HG02973 (cell line): ENCODE measurements at regions not wholly inside any gene's neighbourhood (a gene's known extent, or its start where the extent isn't known, plus 50 kb on each side); places are given as distances from the start of the nearest gene placed in this dataset.
A peak's percentile ranks its signal among the peaks of the same experiment; 100 is the strongest.
"Not testable (repeated sequence)": the region's sequence is repeated elsewhere in the genome, so short reads cannot be mapped to it uniquely, and the experiment has no call there.

Source experiments
- ATAC-seq: cut with Tn5 transposase; IDR thresholded peaks from one replicate; pipeline ENCODE4 v1.9.1; 2021; ENCODE audit warnings: moderate library complexity; ENCODE audit not compliant: unreplicated experiment

DNA sequence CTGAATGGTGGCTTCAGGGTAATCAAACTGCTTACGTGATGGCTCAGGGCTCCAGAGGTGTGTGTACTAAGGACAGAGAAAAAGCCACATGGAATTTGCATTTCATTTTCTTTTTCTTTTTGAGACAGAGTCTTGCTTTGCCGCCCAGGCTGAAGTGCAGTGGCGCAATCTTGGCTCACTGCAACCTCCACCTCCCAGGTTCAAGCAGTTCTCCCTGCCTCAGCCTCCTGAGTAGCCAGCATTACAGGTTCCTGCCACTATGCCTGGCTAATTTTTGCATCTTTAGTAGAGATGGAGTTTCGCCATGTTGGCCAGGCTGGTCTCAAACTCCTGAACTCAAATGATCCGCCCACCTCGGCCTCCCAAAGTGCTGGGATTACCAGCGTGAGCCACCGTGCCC, 103.7 kb upstream of the CLINT1 start:
- not testable (repeated sequence) for ATAC-seq

DNA sequence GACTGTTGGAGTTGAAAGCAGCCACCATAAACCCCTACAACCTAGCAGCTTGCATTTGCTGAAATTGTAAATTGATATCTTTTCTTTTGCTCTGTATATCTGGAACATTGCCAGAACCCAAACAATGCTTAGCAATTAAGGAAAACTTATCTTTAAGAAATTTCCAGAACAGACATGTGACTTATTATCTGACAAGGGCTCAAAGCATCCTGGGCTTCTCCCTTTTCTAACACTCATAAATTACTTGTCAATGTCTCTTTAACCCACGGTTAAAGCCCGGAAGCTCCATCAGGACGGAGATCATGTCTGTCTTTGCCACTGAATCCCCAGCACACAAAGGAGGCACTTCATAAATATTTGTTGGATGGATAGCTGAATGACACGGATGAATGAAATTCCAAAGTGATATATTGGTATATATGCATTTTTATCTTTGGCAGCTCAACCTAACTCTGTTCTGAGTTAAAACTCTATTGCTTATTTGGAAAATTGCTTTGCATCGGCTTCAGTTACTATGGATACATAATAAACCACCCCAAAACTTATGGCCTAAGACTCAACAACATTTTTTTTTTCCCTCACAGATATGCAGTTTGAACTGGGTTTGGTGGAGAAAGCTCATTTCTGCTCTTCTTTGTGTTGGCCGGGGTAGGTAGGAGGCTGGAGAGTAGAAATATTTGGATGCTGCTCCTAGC, 103.1 kb upstream of the CLINT1 start:
- ATAC-seq = no peak

DNA sequence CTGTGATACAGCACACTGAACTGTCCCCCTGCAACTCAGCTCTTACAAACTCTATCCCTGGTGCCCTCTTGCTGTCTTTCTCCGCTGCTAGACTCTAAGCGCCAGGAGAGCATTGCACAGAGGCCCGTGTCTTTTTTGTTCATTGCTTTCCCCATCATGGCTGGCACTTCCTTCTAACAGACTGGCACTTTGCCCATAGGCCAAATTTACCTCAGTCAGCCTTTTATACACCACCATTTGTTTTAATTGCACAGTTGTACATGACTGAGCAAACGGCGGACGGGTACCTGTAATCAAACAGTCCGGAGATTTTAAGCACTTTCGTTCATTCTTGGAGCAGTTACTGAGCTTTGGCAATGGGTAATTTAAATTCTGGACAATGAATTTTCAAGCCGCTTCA, 102.2 kb upstream of the CLINT1 start:
- ATAC-seq = no peak

DNA sequence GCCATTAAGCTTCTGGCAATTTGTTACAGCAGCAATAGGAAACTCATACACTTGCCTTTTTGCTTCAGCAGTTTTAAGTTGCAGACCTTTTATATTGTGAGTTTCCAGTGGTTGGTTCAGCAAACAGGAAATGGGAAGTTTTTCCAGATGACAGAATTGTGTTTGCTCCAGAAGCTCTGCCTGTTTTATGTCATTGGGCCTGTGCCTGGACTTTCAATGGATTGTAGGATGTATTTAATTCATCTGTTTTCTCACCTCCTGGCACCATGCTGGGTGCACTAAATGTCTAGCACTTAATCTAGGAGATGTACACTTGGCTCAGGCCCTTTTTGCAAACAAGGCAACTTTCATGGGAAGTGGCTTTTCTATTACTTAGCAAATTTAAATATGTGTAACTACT, 100.4 kb upstream of the CLINT1 start:
- ATAC-seq = no peak

DNA sequence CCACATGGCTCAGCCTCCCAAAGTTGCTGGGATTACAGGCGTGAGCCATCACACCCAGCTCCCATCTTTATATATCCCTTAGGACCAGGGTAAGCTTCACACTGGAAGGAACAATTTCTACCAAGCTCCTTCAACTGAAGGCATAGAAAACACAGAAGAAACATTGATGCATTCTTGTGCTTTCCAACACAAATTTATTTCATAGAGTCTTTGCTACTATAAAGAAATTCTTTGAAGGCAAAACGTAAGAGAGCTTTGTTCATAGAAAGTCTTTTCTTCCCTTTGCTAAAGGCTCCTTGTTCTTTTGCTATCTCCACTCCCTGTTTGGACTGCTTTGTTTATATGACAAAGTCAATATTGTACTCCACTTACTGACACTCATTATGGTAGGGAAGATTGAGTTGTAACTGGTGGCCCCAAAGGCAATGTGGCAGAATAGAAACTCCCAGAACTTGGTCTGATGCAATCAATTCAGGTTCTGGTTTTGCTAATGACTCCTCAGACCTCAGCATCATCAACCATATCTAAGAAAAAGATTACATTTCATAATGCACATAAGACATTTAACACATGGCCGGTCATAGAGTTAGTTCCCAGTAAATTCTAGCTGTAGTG, 97.4 kb upstream of the CLINT1 start:
- ATAC-seq = no peak

DNA sequence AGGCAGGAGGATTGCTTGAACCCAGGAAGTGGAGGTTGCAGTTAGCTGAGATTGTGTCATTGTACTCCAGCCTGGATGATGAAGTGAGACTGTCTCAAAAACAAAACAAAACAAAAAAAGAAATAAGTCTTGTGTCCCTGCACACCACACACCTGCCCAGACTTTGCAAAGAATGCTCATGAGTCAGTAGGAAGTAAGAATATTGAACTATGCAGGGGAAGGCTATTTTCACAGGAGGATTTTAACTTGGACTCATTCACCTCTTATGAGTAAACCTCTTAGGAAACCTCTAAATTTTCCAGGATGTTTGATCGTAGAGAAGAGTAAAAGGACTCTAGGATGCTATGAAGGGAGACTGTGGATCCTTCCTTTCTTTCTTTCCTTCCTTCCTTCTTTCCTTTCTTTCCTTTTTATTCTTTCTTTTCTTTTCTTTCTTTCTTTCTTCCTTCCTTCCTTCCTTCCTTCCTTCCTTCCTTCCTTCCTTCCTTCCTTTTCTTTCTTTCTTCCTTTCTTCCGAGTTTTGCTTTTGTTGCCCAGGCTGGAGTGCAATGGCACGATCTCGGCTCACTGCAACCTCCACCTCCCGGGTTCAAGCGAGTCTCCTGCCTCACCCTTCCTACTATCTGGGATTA, 96.7 kb upstream of the CLINT1 start:
- no peak for ATAC-seq

DNA sequence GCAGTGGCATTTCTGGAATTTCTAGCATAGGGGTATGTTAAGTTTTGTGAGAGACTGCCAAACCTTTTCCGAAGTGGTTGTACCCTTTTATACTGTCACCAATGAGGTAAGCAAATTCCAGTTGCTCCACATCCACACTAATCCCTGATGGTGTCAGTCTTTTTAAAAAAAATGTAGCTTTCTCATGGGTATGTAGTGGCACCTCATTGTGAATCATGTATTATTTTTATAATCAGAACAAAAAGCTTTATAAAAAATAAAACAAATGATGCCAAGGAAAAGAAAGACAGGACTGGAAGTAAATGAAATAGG, 93.4 kb upstream of the CLINT1 start:
- no peak for ATAC-seq

DNA sequence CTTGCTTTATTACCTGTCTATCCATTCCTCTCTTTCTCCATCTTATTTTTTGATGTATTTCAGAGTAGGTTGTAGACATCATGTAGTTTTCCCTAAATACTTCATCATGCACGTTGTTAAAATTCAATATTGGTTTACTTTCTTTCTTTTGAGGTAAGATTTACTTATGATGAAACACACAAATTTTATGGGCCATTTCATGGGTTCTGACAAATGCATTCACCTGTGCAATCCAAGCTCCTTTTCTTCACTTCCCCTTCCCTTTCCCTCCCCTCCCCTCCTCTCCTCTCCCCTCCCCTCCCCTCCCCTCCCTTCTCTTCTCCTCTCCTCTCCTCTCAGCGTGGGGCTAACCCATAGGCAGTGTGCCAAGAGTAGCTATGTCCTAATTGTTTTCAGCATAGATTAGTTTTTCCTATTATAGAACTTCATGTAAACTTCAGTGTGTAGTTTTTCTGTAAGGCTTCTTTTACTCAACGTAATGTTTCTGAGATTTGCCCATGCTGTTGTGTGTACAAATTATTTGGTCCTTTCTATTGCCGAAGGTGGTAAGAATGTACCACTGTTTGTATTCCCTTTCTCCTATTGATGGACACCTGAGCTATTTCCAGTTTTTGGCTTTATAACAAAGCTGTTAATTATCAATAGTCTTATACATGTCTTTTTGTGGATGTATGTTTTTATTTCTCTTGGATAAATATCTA, 92.9 kb upstream of the CLINT1 start:
- ATAC-seq = no peak

DNA sequence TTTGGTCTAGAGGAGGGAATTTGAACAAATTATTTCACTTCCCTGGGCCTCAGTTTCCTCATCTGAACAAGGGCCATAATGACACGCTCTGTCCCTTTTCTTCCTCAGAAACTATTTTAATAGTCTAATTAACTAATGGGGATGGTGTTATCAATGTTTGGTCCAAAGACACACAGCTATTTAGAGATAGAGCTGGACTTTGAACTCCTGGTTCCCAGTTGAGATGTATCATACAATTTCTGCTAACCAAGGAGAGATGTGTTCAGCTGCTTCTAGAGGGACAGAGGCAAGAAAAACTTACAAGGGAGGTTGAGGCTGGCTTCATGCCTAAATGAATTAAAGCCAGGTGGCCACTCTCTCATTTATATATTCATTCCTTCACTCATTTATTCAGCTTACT, 90.6 kb upstream of the CLINT1 start:
- no peak for ATAC-seq

DNA sequence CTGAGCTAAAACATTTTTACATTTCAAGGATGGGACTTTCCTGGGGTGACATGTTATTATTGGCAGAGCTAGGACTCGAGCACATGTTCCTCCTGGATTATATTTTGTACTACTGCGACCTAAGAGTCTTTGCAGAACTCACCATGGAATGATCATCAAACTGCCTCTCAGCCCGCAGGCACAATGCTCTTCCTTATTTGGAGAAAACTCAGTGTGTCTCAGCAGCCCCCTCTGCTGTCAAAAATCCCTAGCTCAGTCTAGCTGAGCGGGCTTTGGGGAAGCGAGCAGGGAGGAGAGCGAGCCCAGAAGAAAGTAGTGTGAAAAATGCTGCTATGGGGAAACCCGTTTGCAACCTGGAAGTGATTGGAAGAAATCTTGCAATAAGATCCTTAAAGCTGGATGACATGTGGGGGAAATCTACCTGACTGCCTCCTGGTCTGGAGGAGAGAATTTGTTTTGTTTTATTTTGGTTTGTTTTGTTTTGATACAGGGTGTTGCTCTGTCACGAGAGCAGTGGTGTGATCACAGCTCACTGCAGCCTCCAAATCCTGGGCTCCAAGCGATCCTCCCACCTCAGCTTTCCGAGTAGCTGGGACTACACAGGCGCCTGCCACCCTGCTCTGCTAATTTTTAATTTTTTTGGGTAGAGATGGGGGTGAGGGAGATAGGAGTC, 89.9 kb upstream of the CLINT1 start:
- ATAC-seq = peak; percentile 98

DNA sequence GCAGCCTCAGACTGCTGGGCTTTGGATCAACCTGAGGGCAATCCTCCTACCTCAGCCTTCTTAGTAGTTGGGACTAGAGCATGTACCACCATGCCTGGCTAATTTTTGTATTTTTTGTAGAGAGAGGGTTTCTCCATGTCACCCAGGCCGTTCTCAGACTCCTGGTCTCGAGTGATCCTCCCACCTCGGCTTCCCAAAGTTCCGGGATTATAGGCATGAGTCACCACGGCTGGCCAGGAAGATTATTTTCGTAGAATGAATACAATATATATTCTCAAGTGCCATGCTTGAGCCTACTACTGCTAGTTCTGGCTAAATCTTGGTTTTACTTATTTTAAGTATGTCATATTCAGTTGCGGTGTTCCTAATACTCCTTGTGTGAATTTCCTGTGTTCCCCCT, 88.2 kb upstream of the CLINT1 start:
- ATAC-seq = no peak

DNA sequence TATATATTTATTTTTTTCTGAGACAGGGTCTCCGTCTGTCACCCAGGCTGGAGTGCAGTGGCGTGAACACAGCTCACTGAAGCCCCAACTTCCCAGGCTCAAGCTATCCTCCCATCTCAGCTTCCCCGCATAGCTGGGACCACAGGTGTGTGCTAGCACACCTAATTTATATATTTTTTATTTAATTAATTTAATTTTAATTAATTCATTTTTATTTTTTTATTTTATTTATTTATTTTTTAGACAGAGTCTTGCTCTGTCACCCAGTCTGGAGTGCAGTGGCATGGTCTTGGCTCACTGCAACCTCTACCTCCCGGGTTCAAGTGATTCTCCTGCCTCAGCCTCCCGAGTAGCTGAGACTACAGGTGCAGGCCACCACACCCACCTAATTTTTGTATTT, 86.9 kb upstream of the CLINT1 start:
- ATAC-seq = not testable (repeated sequence)

DNA sequence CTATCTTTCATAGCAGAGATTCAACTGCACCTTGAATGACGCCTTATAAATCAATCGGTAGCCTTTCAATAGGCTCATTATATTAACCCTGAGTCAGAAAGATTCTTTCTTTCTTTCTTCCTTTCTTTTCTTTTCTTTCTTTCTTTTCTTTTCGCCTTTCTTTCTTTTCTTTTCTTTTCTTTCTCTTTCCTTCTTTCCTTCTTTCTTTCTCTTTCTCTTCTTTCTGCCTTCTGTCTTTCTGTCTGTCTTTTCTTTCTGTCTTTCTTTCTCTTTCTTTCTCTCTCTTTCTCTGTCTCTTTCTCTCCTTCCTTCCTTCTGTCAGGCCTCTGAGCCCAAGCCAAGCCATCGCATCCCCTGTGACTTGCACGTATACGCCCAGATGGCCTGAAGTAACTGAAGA, 86.0 kb upstream of the CLINT1 start:
- ATAC-seq = no peak

DNA sequence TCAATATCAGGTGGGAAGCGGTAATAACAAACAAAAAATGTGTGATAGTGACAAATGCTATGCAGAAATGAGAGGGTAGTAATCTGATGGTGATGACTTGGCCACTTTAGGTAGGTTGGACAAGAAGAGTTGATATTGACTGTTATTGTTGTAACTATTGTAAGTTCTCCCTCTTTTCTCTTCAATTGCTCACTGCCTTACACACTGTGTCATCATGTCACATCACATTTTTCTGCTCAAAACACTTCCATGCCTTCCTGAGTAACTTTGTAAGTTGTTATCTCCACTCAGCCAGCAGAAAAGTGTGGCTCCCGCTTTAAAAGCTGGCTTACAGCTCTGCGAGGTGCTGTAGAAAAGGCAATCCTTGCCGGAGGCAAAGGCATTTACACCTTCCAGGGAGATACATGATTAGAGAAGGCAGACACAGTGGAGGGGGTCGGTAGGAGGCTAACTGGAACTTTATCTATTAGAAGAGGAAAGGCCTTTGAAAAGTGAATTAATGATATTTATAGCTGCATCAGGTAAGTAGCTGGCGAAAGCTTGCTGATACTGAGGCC, 85.2 kb upstream of the CLINT1 start:
- no peak for ATAC-seq

DNA sequence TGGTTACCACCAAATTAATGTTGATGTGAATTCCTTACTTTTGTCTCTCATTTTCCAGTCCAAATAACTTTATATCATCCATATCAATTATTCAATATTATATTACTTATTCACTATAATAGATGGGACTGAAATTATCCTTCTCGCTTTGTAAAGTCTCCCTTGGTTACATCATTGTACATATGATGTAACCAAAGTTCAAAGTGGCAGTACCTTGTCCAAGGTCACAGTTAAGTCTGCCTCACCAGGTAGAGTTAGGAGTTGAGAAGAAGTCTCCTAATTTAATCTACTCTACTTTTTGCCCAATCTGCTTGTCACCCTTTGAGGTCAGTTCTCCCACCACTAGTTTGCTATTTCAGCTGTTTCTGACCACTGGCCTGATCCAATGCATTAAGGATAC, 83.7 kb upstream of the CLINT1 start:
- no peak for ATAC-seq

DNA sequence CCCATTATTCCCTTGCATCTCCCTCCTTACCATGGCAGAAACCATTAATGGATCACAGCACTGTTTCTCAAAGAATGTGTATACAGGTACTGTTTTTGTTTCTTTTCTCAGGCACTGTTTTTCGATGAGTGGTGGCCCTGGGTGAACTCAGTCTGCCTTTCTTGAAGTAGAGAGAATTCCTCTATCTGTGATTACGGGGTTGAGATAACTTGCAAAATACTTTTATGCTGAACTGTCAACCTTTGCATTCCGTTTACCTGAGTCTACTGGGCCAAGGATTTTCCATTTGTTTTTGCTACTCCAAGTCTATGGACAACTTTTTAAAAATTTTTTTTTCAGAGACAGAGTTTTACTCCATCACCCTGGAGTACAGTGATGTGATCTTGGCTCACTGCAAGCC, 82.7 kb upstream of the CLINT1 start:
- no peak for ATAC-seq

DNA sequence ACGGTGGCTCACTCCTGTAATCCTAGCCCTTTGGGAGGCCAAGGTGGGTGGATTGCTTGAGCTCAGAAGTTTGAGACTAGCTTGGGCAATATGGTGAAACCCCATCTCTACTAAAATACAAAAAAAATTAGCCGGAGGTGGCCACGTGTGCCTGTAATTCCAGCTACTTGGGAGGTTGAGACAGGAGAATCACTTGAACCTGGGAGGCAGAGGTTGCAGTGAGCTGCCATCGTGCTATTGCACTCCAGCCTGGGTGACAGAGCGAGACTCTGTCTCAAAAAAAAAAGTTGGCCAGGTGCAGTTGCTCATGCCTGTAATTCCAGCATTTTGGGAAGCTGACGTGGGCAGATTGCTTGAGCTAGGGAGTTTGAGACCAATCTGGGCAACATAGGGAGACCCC, 79.2 kb upstream of the CLINT1 start:
- not testable (repeated sequence) for ATAC-seq

DNA sequence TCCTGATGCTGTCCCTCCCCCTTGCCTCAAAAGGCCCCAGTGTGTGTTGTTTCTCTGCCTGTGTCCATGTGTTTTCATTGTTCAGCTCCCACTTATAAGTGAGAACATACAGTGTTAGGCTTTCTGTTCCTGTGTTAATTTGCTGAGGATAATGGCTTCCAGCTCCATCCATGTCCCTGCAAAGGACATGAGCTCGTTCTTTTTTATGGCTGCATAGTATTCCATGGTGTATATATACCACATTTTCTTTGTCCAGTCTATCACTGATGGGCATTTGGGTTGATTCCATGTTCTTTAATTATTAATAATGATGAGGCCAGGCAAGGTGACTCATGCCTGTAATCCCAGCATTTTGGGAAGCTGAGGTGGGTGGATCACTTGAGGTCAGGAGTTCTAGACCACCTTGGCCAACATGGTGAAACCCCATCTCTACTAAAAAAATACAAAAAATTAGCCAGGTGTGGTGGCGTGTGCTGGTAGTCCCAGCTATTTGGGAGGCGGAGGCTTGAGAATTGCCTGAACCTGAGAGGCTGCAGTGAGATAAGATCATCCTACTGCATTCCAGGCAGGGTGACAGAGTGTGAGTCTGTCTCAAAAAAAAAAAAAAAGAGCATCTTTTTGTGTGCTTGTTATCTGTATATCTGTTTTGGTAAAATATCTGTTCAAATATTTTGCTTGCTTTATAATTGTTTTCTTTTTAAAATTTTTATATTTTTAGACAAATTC, 78.0 kb upstream of the CLINT1 start:
- ATAC-seq = not testable (repeated sequence)

DNA sequence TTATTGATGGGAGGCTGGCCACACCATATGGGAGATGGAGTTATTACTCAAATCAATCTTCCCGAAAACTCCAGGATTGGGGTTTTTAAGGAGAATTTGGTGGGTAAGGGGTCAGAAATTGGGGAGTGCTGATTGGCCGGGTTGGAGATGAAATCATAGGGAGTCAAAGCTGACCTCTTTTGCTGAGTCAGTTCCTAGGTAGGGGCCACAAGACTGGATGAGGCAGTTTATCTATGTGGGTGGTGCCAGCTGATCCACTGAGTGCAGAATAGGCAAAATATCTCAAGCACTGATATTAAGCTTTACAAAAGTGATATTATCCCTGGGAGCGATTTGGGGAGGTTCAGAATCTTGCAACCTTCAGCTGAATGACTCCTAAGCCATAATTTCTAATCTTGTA, 75.7 kb upstream of the CLINT1 start:
- ATAC-seq = no peak

DNA sequence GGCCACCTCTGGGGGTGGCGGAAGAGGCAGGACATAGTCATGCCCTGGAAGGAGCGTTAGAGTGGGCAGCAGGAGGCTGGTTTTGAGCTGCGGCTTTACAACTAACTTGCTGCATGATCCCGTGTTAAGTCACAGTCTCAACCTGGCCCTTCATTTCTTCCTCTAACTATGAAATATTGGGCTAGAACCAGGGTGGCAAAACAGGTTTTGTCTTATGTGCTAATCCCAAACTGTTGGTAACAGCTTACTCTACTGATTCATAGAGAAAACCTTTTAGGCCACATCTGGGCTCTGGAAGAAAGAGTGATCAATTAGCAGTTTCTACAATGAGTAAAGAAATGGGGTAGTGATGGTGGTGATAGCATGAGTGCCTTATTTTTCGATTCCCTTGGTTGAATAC, 74.1 kb upstream of the CLINT1 start:
- ATAC-seq = no peak

DNA sequence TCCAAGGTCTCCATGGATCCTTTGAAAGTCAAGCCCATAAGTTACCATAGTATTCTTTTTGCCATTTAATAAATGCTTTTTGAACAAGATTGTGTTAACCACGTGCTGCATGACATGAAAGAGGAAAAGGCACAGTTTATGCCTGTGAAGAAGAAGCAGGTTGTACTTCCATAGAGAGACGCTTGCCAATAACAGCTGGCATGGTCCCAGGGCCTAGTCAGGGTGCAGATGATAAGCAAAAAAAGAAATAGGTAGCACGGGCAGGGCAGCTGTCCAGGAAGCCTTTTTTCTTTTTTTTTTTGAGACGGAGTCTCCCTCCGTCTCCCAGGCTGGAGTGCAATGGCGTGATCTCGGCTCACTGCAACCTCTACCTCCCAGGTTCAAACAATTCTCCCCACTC, 71.8 kb upstream of the CLINT1 start:
- no peak for ATAC-seq
